ENCODE measurements at regions not wholly inside any gene's neighbourhood (a gene's known extent, or its start where the extent isn't known, plus 50 kb on each side); places are given as distances from the start of the nearest gene placed in this dataset.

GRCh38 chr4:82126512-82127040 is 247.2 kb downstream of the HNRNPD start:
- TF ChIP-seq REST (IDR thresholded peaks at IDR 0.05; ENCODE audit: insufficient read depth in 1 of 2, low read depth in 2 of 2, low read length in 2 of 2) (no peak), POLR2AphosphoS5 (IDR thresholded peaks at IDR 0.05; ENCODE audit: low read depth, low read length) (no peak), SIN3A (IDR thresholded peaks at IDR 0.05; ENCODE audit: borderline replicate concordance, insufficient read depth, low read length) (no peak), FOXP2 (optimal IDR thresholded peaks at IDR 0.05; ENCODE audit: borderline replicate concordance, extremely low read depth, extremely low read length, insufficient read depth) (no peak), TAF1 (IDR thresholded peaks at IDR 0.05; ENCODE audit: borderline replicate concordance, insufficient read depth, low read length) (no peak)

- TF ChIP-seq REST (IDR thresholded peaks at IDR 0.05; ENCODE audit: insufficient read depth in 1 of 2, low read depth in 2 of 2, low read length in 2 of 2) (no peak), FOXP2 (optimal IDR thresholded peaks at IDR 0.05; ENCODE audit: borderline replicate concordance, extremely low read depth, extremely low read length, insufficient read depth) (no peak), POLR2AphosphoS5 (IDR thresholded peaks at IDR 0.05; ENCODE audit: low read depth, low read length) (no peak), SIN3A (IDR thresholded peaks at IDR 0.05; ENCODE audit: borderline replicate concordance, insufficient read depth, low read length) (no peak), TAF1 (IDR thresholded peaks at IDR 0.05; ENCODE audit: borderline replicate concordance, insufficient read depth, low read length) (no peak)
Measured at GRCh38 chr4:82125787-82126297, 247.9 kb downstream of the HNRNPD start.

- TF ChIP-seq POLR2AphosphoS5 (IDR thresholded peaks at IDR 0.05; ENCODE audit: low read depth, low read length) (no peak), TAF1 (IDR thresholded peaks at IDR 0.05; ENCODE audit: borderline replicate concordance, insufficient read depth, low read length) (no peak), REST (IDR thresholded peaks at IDR 0.05; ENCODE audit: insufficient read depth in 1 of 2, low read depth in 2 of 2, low read length in 2 of 2) (no peak), FOXP2 (optimal IDR thresholded peaks at IDR 0.05; ENCODE audit: borderline replicate concordance, extremely low read depth, extremely low read length, insufficient read depth) (no peak), SIN3A (IDR thresholded peaks at IDR 0.05; ENCODE audit: borderline replicate concordance, insufficient read depth, low read length) (no peak)
Measured at GRCh38 chr4:82124932-82125786, 248.6 kb downstream of the HNRNPD start.

GRCh38 chr4:82124365-82124764 is 249.4 kb downstream of the HNRNPD start:
- TF ChIP-seq POLR2AphosphoS5 (IDR thresholded peaks at IDR 0.05; ENCODE audit: low read depth, low read length) (no peak), FOXP2 (optimal IDR thresholded peaks at IDR 0.05; ENCODE audit: borderline replicate concordance, extremely low read depth, extremely low read length, insufficient read depth) (no peak), SIN3A (IDR thresholded peaks at IDR 0.05; ENCODE audit: borderline replicate concordance, insufficient read depth, low read length) (no peak), REST (IDR thresholded peaks at IDR 0.05; ENCODE audit: insufficient read depth in 1 of 2, low read depth in 2 of 2, low read length in 2 of 2) (no peak), TAF1 (IDR thresholded peaks at IDR 0.05; ENCODE audit: borderline replicate concordance, insufficient read depth, low read length) (no peak)
